ENCODE measurements at regions not wholly inside any gene's neighbourhood (a gene's known extent, or its start where the extent isn't known, plus 50 kb on each side); places are given as distances from the start of the nearest gene placed in this dataset.

DNA sequence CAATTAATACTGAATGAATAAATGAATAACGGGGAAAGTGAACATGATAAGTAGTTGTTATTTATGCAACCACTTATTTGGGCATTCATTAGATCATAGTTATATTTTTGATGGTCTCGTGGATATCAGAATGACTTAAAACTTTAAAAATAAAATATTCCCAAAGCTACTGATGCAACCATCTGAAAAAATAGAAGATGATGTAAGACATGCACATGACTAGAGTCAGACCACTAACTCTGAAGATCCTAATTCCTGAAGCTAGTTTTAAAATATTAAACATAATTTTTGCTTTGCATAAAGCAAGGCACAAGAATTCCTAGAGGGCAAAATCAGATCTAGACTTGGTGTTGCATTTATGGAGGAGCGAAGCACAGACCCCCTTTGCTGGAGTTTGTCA is 616.1 kb downstream of the IRS1 start:
- TF ChIP-seq, protein P1, sequence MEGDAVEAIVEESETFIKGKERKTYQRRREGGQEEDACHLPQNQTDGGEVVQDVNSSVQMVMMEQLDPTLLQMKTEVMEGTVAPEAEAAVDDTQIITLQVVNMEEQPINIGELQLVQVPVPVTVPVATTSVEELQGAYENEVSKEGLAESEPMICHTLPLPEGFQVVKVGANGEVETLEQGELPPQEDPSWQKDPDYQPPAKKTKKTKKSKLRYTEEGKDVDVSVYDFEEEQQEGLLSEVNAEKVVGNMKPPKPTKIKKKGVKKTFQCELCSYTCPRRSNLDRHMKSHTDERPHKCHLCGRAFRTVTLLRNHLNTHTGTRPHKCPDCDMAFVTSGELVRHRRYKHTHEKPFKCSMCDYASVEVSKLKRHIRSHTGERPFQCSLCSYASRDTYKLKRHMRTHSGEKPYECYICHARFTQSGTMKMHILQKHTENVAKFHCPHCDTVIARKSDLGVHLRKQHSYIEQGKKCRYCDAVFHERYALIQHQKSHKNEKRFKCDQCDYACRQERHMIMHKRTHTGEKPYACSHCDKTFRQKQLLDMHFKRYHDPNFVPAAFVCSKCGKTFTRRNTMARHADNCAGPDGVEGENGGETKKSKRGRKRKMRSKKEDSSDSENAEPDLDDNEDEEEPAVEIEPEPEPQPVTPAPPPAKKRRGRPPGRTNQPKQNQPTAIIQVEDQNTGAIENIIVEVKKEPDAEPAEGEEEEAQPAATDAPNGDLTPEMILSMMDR (IDR thresholded peaks at IDR 0.05; ENCODE audit: insufficient read depth, low read length) = no peak
- TF ChIP-seq SPI1 (IDR thresholded peaks at IDR 0.05; ENCODE audit: borderline replicate concordance, low read depth) = no peak
- TF ChIP-seq POLR2AphosphoS5 (IDR thresholded peaks at IDR 0.05; ENCODE audit: low read depth) = no peak
- TF ChIP-seq, protein P2, sequence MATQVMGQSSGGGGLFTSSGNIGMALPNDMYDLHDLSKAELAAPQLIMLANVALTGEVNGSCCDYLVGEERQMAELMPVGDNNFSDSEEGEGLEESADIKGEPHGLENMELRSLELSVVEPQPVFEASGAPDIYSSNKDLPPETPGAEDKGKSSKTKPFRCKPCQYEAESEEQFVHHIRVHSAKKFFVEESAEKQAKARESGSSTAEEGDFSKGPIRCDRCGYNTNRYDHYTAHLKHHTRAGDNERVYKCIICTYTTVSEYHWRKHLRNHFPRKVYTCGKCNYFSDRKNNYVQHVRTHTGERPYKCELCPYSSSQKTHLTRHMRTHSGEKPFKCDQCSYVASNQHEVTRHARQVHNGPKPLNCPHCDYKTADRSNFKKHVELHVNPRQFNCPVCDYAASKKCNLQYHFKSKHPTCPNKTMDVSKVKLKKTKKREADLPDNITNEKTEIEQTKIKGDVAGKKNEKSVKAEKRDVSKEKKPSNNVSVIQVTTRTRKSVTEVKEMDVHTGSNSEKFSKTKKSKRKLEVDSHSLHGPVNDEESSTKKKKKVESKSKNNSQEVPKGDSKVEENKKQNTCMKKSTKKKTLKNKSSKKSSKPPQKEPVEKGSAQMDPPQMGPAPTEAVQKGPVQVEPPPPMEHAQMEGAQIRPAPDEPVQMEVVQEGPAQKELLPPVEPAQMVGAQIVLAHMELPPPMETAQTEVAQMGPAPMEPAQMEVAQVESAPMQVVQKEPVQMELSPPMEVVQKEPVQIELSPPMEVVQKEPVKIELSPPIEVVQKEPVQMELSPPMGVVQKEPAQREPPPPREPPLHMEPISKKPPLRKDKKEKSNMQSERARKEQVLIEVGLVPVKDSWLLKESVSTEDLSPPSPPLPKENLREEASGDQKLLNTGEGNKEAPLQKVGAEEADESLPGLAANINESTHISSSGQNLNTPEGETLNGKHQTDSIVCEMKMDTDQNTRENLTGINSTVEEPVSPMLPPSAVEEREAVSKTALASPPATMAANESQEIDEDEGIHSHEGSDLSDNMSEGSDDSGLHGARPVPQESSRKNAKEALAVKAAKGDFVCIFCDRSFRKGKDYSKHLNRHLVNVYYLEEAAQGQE (IDR thresholded peaks at IDR 0.05; ENCODE audit: insufficient replicate concordance, low read depth) = no peak
- no peak for TF ChIP-seq GABPA (IDR thresholded peaks at IDR 0.05; ENCODE audit: low read depth)
